H1 (cell line): ENCODE measurements at regions not wholly inside any gene's neighbourhood (a gene's known extent, or its start where the extent isn't known, plus 50 kb on each side); places are given as distances from the start of the nearest gene placed in this dataset.

ENCODE experiments used
- CHD7 ChIP-seq: fragments of 300-600 bp; sonication (generic); IDR thresholded peaks from 2 replicates; pipeline ENCODE4 v1.7.1; 2012; ENCODE audit warnings: low read length, moderate library complexity, mild to moderate bottlenecking, inconsistent platforms; ENCODE audit not compliant: insufficient replicate concordance
- CTCF ChIP-seq, 3 experiments: IDR thresholded peaks; 1 replicate in 2 of 3; 2 replicates in 1 of 3; pipeline versions ENCODE4 v1.5.1 to v1.6.1; 2011; ENCODE audit warnings: low read length in 3 of 3, mild to moderate bottlenecking in 3 of 3, inconsistent platforms in 2 of 3, low read depth in 1 of 3, moderate library complexity in 1 of 3; ENCODE audit not compliant: insufficient read depth in 1 of 3; ENCODE audit errors: control extremely low read depth in 1 of 3
- EZH2 ChIP-seq: fragments of 200-600 bp; sonication (generic); IDR thresholded peaks from 2 replicates; pipeline ENCODE4 v1.7.1; 2012; ENCODE audit warnings: low read depth, mild to moderate bottlenecking, moderate library complexity, low read length, inconsistent platforms; ENCODE audit not compliant: severe bottlenecking
- POLR2A ChIP-seq, 2 experiments: IDR thresholded peaks; 1 replicate in 1 of 2; 2 replicates in 1 of 2; pipeline ENCODE4 v1.6.1; 2011; ENCODE audit warnings: low read depth in 2 of 2, low read length in 2 of 2, mild to moderate bottlenecking in 2 of 2; ENCODE audit errors: control extremely low read depth in 1 of 2
- POLR2AphosphoS5 ChIP-seq: IDR thresholded peaks from 2 replicates; pipeline ENCODE4 v1.6.1; 2011; ENCODE audit warnings: low read depth, low read length

- no peak for TF ChIP-seq CHD7
- TF ChIP-seq CTCF (IDR thresholded peaks at IDR 0.05; ENCODE audit: control extremely low read depth in 1 of 3, insufficient read depth in 1 of 3, low read depth in 1 of 3, low read length in 3 of 3), result no peak
- no peak for TF ChIP-seq POLR2A (IDR thresholded peaks at IDR 0.05; ENCODE audit: control extremely low read depth in 1 of 2, low read depth in 2 of 2, low read length in 2 of 2)
- no peak for TF ChIP-seq POLR2AphosphoS5
- TF ChIP-seq EZH2, result no peak
Observed at GRCh38 chr9:120306088-120306487, 273.9 kb downstream of the CDK5RAP2 start.
